IMR-90 (cell line): ENCODE measurements at regions not wholly inside any gene's neighbourhood (a gene's known extent, or its start where the extent isn't known, plus 50 kb on each side); places are given as distances from the start of the nearest gene placed in this dataset.

ENCODE experiments used
- microRNA-seq, 2 experiments: library from miRNA; stranded (forward) in 1 of 2; unstranded in 1 of 2; fragments of 10-50 nt in 1 of 2; fragments of <30 nt in 1 of 2; gene quantifications in 1 of 2; microRNA quantifications in 1 of 2; one replicate each; pipeline versions ENCODE3 to v1.1.0; 2013 to 2020; ENCODE audit not compliant: insufficient read depth in 1 of 2, insufficient read length in 1 of 2, unreplicated experiment in 1 of 2
- small RNA-seq, 5 experiments: library from RNA; depleted of rRNA; stranded (forward); fragments of <200 nt; gene quantifications; one replicate each; pipeline ENCODE3, GENCODE V24; 2012

Small RNA genes in the stretch of these regions (microRNA-seq; reads per million reads assigned to microRNA genes)
- 0.73 to 3.1 reads per million in 2 experiments for gene MIR184

Small RNA genes in the stretch of these regions (small RNA-seq; reads per million reads assigned to genes)
- gene MIR184 = 0 to 62.7 (median 0.65) reads per million in 5 experiments
